ENCODE measurements at regions not wholly inside any gene's neighbourhood (a gene's known extent, or its start where the extent isn't known, plus 50 kb on each side); places are given as distances from the start of the nearest gene placed in this dataset.

DNA sequence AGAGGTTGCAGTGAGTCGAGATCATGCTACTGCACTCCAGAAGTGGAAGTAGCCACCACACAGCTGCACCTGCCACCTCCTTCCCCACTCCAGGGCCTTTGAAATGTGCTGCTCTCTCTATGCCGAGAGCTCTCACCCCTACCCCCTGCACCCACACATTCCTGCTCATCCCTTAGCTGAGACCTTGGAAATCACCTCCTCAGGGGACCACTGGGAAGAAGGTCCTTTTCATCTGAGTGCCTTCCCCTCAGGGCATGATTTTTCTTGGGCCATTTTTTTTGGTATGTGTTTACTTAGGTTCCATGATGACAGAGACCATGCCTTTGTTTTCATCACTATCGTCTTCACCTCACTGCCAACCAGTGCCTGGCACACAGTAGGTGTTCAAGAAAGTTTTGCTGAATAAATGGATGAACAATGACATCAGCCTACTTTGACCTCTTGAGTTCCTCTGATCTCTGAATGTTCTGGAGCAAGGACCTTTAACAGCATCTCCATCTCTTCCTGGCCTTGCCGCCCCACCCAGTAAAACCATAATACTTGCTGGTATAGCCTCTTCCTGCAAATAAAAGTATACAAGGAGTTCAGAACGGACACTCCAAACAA, 166.6 kb upstream of the KLF14 start:
- Histone ChIP-seq H3K36me3 (peaks cover 4 to 51% (median 23%) of the 10 kb centered on the region in 4 donors), H3K27me3 (no peaks in the 10 kb centered on the region), H3K9me3 (no peaks in the 10 kb centered on the region), H3K4me3 (no peak overlapping the region), H3K27ac (replicated peaks in 1 of 4) (peak overlapping the region; percentile 72 to 76 (median 74)), H3K4me1 (peaks cover 79 to 96% (median 92%) of the 10 kb centered on the region in 4 donors)
- intact Hi-C loops (cut with DNase I) = loop anchor here (5.0 kb wide), 1 partner anchor 97 kb away; no protein-coding TSS in a partner anchor
- WGBS = 67% methylated on average over 4 of the region's 5 CpGs
- DNase-seq (ENCODE audit: extremely low spot score) = no peak
- TF ChIP-seq POLR2AphosphoS5 (IDR thresholded peaks at IDR 0.05) = no peak
- TF ChIP-seq EP300 (IDR thresholded peaks at IDR 0.05) = no peak
- no peak for TF ChIP-seq POLR2A (IDR thresholded peaks at IDR 0.05; ENCODE audit: low read depth)
- TF ChIP-seq CTCF (IDR thresholded peaks at IDR 0.05) = no peak

DNA sequence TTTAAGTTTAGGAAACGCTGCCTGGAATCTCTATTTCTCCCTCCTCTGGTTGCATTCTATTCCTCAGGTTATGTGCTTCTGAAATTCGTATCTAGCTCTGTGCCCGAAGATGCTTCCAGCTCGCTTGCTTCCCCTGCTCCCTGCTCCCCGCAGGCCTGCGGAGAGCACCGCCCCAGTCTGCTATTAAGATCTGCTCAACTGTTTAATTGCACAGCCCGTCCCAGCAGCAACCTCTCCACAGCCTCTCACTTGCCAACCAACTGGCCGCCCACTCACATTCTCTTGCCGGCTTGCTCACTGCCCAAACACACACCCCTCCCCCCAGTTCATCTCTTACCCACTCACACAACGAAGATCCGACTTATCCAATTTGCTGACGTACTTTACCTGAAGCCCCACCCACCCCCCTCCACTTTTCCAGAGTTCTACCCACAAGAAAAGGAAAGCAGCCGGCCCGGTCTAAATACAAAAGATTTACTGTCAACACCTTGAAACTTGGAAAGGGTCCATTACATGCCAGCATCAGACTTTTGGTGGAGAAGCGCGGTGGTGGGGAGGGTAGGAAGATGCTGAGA, 167.3 kb upstream of the KLF14 start:
- peaks cover 72 to 94% (median 89%) of the 10 kb centered on the region in 4 donors for H3K4me1 ChIP-seq
- DNase-seq (ENCODE audit: extremely low spot score) = no peak

GRCh38 chr7:130902755-130903357, 168.8 kb upstream of the KLF14 start:
- intact Hi-C loops (cut with DNase I) = loop anchor here (5.0 kb wide), 1 partner anchor 94 kb away; no protein-coding TSS in a partner anchor
- H3K9me3 ChIP-seq = no peaks in the 10 kb centered on the region
- no peak for DNase-seq (ENCODE audit: extremely low spot score)
- H3K27me3 ChIP-seq = no peaks in the 10 kb centered on the region
- H3K4me3 ChIP-seq = no peak overlapping the region
- TF ChIP-seq POLR2AphosphoS5 (IDR thresholded peaks at IDR 0.05) = no peak
- WGBS = 77% methylated on average over 3 of the region's 3 CpGs
- peak overlapping the region; percentile 72 to 76 (median 74) for H3K27ac ChIP-seq (replicated peaks in 1 of 4)
- H3K4me1 ChIP-seq = peaks cover 64 to 83% (median 74%) of the 10 kb centered on the region in 4 donors
- peaks cover 0 to 39% (median 14%) of the 10 kb centered on the region in 4 donors for H3K36me3 ChIP-seq

More for the DNA sequence above, 167.3 kb upstream of the KLF14 start:
- peak overlapping the region; percentile 7 to 24 (median 15) for H3K4me3 ChIP-seq
- peak overlapping the region; percentile 72 to 76 (median 74) for H3K27ac ChIP-seq (replicated peaks in 1 of 4)
- 26% methylated on average over 17 of the region's 17 CpGs for WGBS
- H3K9me3 ChIP-seq = no peaks in the 10 kb centered on the region
- intact Hi-C loops (cut with DNase I) = loop anchor here (5.0 kb wide), 1 partner anchor 96 kb away; no protein-coding TSS in a partner anchor
- H3K27me3 ChIP-seq = no peaks in the 10 kb centered on the region
- H3K36me3 ChIP-seq = peaks cover 0 to 51% (median 16%) of the 10 kb centered on the region in 4 donors
- TF ChIP-seq POLR2AphosphoS5 (IDR thresholded peaks at IDR 0.05) (peak; percentile 37 to 40), POLR2A (IDR thresholded peaks at IDR 0.05; ENCODE audit: low read depth) (no peak)

DNA sequence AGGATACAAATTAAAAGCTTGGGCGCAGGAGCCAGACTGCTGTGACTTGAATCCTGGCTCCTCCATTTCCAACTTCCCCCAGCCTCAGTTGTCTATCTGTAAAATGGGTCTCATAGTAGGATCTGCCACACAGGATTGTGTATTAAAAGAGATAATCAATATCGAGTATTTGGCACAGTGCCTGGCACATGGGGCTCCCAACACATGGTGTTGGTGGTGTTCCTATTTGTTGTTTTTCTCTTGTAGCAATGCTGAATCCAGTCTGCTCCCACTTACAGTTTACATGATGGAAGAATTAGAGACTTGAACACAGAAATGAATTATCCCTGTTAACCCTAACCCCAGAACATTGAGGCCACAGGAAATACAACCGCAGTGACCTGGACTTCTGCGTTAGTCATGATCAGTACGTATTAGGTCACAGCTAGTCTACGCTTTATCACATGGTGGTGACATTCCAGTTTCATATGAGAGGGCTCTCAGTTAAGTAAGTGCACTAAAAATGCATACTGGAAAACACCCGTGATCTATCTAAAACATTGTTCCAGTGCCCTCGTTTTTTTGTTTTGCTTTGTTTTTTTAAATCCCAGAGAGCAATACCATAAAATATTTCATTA, 169.5 kb upstream of the KLF14 start:
- H3K9me3 ChIP-seq = no peaks in the 10 kb centered on the region
- intact Hi-C loops (cut with DNase I) = loop anchor here (5.0 kb wide), 1 partner anchor 94 kb away; no protein-coding TSS in a partner anchor
- 40% methylated on average over 8 of the region's 8 CpGs for WGBS
- TF ChIP-seq POLR2AphosphoS5 (IDR thresholded peaks at IDR 0.05) (peak in 1 of 2 donors; percentile 8), CTCF (IDR thresholded peaks at IDR 0.05) (no peak), EP300 (IDR thresholded peaks at IDR 0.05) (no peak)
- H3K27ac ChIP-seq (replicated peaks in 1 of 4) = peak overlapping the region; percentile 72 to 76 (median 74)
- H3K27me3 ChIP-seq = no peaks in the 10 kb centered on the region
- H3K36me3 ChIP-seq = peaks cover 0 to 33% (median 11%) of the 10 kb centered on the region in 4 donors
- peaks cover 60 to 79% (median 68%) of the 10 kb centered on the region in 4 donors for H3K4me1 ChIP-seq
- H3K4me3 ChIP-seq = no peak overlapping the region
- DNase-seq (ENCODE audit: extremely low spot score) = no peak

DNA sequence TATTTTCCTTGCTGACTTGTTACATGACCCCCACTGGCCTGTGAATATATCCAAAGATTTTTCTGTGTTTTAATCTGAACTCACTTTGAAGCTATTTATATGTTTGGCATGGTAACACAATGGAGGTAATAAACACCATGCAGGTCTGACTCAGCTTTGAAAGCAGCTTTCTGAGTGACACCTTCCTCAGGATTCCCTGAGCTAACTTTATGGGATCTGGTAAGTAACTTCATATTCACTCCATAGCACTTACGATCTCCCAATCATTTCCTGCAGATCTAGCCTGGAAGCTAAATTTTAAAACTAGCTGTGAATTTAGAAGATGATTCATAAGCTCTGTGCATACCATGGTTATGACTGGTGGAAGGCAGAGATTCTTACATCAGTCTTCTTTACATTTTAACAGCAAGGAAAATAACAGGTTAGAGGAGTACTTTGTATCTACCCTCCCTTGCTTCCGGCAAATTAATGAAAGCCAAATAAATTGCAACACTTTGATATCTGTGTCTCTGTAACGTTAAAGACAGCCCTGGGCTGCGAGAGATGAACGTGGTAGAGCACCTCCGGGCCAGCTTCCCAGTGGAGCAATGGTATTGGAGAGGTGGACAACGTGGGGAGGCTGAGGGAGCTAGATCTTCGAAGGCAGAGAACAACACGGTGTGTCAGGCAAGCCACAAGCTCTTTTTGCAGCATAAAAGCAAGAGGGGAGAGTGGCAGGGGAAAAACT, 170.2 kb upstream of the KLF14 start:
- no peak for TF ChIP-seq EP300 (IDR thresholded peaks at IDR 0.05)
- TF ChIP-seq POLR2A (IDR thresholded peaks at IDR 0.05; ENCODE audit: low read depth) = no peak
- TF ChIP-seq CTCF (IDR thresholded peaks at IDR 0.05) = no peak
- no peak for TF ChIP-seq POLR2AphosphoS5 (IDR thresholded peaks at IDR 0.05)
- DNase-seq (ENCODE audit: extremely low spot score) = no peak
- peaks cover 0 to 26% (median 8%) of the 10 kb centered on the region in 4 donors for H3K36me3 ChIP-seq

More for the DNA sequence above, 170.2 kb upstream of the KLF14 start:
- Histone ChIP-seq H3K4me3 (no peak overlapping the region), H3K9me3 (no peaks in the 10 kb centered on the region), H3K4me1 (peaks cover 57 to 71% (median 66%) of the 10 kb centered on the region in 4 donors), H3K27me3 (no peaks in the 10 kb centered on the region), H3K27ac (replicated peaks in 1 of 4) (peak overlapping the region; percentile 72 to 76 (median 74))
- intact Hi-C loops (cut with DNase I) = loop anchor here (5.0 kb wide), 1 partner anchor 93 kb away; no protein-coding TSS in a partner anchor
- WGBS = 40% methylated on average over 9 of the region's 9 CpGs

Measured in esophagus muscularis mucosa (tissue), 4 donors.